Glomerular visceral epithelial cell (primary cell): ENCODE measurements at regions not wholly inside any gene's neighbourhood (a gene's known extent, or its start where the extent isn't known, plus 50 kb on each side); places are given as distances from the start of the nearest gene placed in this dataset.
A peak's percentile ranks its signal among the peaks of the same experiment; 100 is the strongest.
"Not testable (repeated sequence)": the region's sequence is repeated elsewhere in the genome, so short reads cannot be mapped to it uniquely, and the experiment has no call there.

ENCODE experiments used
- DNase-seq: peaks from one replicate; pipeline ENCODE4 v3.0.0-alpha.2; 2016; ENCODE audit errors: extremely low spot score

DNA sequence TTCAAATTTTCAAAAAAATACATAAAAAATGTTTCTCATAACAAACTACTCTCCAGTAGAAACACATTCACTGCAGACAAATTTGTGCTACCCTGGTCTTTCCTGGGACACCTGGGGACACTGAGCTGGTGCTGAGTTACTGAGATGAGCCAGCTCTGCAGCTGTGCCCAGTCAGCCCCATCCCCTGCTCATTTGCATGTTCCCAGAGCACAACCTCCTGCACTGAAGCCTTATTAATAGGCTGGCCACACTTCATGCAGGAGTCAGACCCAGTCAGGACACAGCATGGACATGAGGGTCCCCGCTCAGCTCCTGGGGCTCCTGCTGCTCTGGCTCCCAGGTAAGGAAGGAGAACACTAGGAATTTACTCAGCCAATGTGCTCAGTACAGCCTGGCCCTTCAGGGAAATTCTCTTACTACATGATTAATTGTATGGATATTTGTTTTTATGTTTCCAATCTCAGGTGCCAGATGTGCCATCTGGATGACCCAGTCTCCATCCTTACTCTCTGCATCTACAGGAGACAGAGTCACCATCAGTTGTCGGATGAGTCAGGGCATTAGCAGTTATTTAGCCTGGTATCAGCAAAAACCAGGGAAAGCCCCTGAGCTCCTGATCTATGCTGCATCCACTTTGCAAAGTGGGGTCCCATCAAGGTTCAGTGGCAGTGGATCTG lies 1529.3 kb downstream of the RPIA start:
- DNase-seq: not testable (repeated sequence)

DNA sequence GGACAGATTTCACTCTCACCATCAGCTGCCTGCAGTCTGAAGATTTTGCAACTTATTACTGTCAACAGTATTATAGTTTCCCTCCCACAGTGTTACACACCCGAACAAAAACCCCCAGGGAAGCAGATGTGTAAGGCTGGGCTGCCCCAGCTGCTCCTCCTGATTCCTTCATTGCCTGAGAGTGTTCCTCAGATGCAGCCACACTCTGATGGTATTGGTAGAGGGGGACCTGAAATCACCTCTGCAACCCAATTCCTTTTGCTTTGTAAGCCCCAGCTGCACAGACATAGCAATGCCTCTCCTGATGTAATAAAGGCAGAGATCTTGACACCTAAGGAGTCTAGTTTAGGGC lies 1529.8 kb downstream of the RPIA start:
- no peak for DNase-seq

DNA sequence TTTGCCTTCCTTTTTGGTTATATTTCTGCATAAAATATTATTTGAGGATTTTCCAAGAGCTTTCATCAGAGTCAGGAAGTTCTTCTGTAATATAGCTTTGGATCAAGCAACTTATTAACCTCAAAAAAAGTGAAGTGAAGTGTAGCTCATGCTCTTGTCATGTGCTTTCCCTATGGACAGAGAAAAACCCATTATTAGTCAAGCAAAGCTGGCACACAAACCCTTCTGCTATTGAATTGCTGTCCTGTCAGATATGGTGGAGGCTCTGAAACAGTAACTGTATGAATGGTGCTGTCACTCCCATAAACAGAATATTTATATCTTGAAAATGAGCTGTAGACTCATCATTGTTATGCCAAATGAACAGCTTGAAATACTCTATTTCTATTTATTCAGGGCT lies 1533.3 kb downstream of the RPIA start:
- DNase-seq: not testable (repeated sequence)

DNA sequence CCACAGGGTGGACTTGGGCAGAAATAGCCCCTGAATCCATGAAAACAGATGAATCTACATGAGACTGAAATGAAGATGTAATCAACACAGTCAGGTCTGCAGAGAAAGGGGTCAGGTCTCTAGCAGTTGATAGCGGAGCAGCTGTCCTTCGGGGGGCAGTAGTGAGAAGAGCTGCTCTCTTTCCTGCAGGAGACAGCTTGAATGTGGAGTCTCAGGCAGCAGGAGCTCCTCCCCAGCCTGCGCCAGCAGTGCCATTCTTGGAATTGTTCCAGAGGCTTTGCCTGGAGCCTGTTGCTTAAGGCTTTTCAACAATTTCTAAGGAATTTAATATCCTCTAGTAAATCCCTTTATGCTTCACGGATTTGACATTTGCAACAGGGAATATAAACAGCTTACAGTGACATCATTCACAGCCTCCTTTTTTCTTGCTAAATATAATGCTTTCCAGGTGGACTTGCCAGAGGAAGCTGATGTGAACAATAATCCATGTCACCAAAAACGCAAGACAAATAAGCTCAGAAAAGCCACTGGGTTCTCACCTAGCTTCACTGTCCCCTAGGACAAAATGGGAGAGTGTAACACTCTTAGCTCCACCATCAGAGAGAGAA lies 1535.1 kb downstream of the RPIA start:
- DNase-seq: not testable (repeated sequence)

DNA sequence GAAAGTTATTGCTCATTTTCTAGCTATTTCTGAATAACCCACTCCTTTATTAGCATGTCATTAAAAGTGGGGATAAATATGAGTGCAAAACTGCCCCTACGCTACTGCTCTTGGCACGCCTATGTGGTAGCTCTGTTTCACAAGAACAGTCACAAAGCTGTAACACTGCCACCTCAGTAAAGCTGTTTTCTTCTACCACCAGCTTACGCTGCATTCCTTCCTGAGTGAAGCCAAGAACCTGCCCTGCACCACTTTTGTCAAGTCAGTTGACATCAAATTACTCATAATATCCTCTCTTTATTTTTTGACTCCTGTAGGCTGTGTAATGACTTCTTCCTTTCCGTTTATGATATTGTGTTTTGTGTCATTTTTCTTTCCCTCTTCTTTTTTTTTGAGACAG lies 1539.7 kb downstream of the RPIA start:
- DNase-seq: not testable (repeated sequence)

DNA sequence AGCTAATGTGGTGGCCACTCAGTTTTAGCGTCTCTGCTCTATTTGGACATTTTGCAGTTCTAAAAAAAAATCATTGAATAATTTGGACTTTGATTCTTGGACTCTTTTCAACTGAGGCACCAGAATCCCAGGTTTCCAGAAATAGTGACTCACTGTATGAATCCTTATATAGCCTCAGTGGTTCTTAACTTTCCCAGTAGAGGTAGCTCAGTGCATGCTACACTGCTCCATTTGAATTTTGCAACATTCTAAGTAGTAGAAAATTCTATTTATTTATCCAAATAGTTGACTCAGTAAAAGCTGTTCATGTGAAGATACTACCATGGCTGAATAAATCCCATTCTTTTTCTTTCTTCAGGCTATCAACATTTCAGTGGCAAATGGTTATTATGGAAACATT lies 1544.0 kb downstream of the RPIA start:
- DNase-seq: not testable (repeated sequence)

DNA sequence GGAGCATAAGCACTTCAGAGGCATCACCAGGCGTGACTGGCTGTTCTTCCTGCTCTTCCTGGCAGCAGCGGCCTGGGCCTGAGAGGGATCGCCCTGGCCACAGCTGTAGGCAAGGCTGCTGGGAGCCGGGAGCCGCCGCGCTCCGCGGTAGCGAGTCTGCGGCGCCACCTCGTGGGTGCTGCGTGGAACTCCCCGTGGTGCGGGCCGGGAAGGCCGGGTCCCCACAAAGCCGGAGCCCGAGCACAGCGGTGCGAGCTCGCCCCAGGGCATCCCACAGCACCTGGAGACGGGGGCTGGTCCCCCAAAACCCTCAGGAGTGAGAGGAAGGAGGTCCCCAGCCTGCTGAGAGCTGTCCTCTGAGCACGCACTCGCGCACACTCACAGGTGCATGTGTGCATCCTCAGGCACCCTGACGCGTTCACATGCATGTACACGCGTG lies 1546.5 kb downstream of the RPIA start:
- peak; percentile 15 for DNase-seq

DNA sequence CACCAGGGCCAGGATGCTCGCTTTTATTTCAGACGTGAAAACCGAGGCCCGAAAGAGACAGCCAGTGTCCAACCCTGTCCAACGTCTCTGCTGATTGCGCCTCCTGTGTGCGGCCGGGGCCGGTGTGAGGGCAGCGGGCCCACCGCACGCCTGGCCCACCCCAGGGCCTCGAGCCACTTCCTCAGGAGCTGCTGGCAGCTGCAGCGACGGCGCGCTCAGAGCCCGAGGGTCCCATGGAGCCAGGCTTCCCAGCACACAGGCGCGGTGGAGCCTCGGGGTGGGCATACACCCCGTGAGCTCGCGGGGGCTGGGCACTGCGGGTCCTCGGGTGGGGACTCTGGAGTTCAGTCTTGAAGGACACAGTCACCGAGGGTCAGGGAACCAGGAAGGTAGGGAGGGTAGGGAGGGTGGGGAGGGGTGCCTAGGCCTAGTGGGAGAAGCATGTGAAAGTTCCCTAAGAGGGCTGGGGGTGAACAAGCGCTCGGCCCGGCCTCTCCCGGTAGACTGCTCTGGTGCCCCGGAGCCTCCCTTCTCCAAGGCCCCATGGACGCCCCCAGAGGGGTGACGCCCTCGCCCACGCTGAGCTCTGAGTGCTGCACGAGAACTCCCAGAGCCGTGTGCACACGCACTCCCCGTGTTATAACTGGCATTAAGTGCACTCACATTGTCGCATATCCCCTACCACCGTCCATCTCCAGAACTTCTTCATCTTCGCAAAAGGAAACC lies 1547.2 kb downstream of the RPIA start:
- DNase-seq: not testable (repeated sequence)

DNA sequence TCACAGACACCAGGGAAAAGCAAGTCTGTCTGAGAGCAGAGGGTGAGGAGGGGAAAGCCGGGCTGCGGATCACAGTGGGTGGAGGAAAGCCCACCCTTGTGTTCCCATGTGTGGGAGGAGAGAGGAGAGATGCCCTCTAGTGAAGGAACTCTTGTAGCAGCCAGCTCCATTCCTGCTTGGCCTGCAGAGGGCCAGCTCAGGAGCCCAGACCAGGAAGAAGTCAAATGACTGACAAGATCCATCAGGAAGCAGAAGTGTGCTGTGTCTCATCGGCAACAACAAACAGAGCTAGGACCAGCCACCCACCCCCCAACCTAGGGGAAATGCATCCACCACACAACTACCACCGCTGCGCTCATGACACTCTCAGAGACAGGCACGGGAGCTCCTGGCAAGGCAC lies 1548.3 kb downstream of the RPIA start:
- DNase-seq: not testable (repeated sequence)

DNA sequence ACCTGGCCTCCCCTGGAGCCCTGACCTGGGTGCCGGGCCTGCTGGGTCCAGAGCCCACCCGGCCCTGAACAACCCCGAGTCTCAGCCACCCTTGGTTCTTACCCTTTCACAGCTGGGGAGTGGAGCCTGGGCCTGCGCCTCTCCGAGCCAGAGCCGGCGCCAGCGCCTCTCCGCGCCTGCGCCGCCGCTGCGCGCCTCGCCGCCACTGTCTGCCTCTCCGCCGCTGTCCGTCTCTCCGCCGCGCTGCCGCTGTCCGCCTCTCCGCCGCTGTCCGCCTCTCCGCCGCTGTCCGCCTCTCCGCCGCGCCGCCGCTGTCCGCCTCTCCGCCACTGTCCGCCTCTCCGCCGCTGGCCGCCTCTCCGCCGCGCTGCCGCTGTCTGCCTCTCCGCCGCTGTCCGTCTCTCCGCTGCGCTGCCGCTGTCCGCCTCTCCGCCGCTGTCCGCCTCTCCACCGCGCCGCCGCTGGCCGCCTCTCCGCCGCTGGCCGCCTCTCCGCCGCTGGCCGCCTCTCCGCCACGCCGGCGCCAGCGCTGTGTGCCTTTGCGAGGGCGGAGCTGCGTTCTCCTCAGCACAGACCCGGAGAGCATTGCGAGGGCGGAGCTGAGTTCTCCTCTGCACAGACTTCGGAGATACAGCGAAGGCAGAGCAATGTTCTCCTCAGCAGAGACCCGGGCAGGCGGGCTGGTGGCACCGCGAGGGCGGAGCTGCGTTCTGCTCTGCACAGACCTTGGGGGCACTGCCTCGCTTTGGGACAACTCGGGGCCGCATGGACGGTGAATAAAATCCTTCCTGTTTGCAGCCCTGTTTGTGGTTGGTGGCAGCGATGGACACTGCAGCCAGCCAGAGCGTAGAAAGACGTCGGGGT lies 1553.7 kb downstream of the RPIA start:
- DNase-seq: not testable (repeated sequence)

DNA sequence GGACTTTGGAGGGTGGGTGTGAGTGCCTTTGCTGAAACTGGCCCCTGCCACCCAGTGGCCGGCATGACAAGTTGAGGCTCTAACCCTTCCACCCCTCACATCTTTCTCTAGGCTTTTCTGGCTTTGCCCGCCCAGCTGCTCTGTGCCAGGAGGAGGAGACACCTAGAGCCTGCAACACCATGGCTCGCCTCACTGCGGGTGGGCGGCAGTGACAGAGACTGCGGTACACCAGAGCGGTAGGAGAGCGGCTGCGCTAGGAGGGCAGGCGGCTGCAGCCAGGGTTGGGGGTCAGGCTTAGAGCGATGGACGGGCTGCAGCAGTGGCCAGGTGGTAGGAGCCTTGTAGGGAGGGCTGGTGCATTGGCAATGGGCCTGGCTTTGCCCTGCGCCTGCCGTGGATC lies 1556.9 kb downstream of the RPIA start:
- DNase-seq: not testable (repeated sequence)

DNA sequence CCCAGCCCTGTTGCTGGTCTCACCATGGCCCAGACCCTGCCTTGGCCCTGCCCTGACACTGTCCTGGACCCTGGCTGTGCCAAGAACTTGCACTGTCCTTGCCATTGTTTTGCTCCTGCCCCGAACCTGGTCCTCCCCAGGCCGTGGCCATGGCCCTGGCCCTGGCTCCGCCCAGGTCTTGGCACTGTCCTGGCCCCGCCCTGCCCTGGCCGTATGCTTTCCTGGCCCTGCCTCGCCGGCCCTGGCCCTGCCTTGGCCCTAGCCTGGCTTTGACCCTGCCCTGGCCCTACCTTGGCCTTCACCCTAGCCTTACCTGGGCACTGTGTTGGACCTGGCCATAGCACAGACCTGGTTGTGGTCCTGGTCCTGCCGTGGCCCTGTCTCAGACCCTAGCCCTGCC lies 1558.9 kb downstream of the RPIA start:
- DNase-seq: not testable (repeated sequence)

DNA sequence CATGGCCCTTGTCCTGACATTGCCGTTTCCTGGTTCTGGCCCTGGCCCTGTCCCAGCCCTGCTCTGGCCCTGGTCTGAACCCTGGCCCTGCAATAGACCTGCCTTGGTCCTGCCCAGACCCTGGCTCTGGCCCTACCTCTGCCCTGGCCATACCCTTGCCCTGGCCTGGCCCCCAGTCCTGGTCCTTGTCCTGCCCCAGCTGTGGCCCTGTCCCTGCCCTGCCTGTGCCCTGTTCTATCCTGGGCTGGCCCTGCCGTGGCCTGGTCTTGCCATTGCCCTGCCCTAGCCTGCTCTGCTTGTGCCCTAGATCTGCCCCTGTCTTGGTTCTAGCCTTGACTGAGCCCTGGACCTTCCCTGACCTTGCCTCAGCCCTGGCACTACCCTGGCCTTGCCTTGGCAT lies 1560.1 kb downstream of the RPIA start:
- DNase-seq: not testable (repeated sequence)

DNA sequence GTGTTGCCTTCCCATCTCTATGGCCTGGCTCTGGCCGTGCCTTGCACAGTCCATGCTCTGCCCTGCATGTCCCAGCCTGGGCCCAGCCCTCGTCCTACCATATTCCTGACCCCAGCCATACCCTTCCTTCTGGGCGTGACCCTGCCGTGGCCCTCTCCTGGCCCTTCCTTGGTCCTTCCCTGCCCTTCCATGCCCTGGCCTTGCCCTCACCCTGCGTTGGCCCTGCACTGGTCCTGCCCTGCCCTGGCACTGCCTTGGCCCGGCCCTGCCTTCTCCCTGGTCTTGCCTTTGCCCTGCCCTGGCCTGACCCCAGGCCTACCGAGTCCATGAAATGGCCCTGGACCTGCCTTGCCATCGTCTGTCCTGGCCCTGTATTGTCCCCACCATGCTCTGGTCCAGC lies 1561.8 kb downstream of the RPIA start:
- DNase-seq: not testable (repeated sequence)

DNA sequence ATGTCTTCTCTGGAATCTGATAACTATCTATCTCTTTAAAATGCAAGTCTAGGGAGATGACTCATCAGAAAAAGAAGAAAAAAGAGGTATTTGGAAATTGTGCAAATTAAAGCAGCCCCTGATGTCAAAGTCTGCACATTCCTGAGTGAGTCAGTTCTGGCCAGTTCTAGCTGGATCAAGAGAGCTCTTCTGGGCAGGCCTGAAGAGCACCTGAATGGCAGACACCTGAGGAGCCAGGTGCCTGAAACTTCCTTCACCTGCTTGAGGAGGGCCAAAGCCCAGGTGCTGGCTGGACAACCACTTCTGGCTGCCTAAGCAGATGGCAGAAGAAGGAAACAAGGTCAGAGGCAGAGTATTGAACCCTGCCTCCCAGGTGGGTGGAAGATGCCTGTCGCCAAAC lies 1575.4 kb downstream of the RPIA start:
- DNase-seq: not testable (repeated sequence)

DNA sequence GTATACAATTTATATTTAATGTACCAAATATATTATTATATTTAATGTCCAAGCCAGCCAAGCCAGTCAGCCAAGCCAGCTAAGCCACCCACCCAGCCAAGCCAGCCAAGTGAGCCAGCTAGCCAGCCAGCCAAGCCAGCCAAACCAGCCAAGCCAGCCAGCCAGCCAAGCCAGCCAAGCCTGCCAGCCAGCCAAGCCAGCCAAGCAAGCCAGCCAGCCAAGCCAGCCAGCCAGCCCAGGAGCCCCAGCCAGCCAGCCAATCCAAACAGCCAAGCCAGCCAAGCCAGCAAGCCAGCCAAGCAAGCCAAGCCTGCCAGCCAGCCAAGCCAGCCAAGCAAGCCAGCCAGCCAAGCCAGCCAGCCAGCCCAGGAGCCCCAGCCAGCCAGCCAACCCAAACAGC lies 1596.3 kb downstream of the RPIA start:
- DNase-seq: not testable (repeated sequence)

DNA sequence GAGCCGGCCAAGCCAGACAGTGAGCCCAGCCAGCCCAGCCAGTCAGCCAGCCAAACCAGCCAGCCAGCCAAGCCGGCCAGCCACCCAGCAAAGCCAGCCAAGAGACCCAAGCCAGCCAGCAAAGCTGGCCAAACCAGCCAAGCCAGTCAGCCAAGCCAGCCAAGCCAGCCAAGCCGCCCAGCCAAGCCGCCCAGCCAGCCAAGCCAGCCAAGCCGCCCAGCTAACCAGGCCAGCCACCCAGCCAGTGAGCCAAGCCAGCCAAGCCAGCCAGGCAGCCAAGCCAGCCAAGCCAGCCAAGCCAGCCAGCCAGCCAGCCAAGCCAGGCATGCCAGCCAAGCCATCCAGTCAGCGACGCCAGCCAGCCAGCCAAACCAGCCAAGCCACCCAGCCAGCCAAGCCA lies 1596.9 kb downstream of the RPIA start:
- not testable (repeated sequence) for DNase-seq

DNA sequence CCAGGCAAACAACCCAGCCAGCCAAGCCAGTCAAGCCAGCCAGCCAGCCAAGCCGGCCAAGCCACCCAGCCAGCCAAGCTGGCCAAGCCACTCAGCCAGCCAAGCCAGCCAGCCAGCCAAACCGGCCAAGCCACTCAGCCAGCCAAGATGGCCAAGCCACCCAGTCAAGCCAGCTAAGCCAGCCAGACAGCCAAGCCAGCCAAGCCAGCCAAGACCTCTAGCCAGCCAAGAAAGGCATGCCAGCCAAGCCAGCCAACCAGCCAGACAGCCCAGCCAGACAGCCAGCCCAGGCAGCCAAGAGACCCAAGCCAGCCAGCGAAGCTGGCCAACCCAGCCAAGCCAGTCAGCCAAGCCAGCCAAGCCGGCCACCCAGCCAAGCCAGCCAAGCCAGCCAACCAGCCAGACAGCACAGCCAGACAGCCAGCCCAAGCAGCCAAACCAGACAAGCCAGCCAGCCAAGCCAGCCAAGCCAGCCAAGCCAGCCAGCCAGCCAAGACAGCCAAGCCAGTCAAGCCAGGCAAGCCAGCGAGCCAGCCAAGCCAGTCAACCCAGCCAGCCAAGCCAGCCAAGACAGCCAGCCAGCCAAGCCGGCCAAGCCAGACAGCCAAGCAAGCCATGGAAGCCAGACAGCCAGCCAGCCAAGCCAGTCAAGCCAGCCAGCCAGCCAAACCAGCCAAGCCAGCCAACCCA lies 1598.0 kb downstream of the RPIA start:
- DNase-seq: not testable (repeated sequence)

DNA sequence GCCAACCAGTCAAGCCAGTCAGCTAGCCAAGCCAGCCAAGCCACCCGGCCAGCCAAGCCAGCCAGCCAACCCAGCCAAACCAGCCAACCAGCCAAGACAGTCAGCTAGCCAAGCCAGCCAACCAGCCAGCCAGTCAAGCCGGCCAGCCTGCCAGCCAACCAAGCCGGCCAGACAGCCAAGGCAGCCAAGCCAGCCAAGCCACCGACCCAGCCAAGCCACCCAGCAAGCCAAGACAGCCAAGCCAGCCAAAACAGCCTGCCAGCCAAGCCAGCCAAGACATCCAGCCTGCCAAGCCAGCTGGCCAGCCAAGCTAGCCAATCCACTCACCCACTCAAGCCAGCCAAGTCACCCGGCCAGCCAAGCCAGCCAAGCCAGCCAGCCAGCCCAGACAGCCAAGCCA lies 1599.2 kb downstream of the RPIA start:
- not testable (repeated sequence) for DNase-seq

DNA sequence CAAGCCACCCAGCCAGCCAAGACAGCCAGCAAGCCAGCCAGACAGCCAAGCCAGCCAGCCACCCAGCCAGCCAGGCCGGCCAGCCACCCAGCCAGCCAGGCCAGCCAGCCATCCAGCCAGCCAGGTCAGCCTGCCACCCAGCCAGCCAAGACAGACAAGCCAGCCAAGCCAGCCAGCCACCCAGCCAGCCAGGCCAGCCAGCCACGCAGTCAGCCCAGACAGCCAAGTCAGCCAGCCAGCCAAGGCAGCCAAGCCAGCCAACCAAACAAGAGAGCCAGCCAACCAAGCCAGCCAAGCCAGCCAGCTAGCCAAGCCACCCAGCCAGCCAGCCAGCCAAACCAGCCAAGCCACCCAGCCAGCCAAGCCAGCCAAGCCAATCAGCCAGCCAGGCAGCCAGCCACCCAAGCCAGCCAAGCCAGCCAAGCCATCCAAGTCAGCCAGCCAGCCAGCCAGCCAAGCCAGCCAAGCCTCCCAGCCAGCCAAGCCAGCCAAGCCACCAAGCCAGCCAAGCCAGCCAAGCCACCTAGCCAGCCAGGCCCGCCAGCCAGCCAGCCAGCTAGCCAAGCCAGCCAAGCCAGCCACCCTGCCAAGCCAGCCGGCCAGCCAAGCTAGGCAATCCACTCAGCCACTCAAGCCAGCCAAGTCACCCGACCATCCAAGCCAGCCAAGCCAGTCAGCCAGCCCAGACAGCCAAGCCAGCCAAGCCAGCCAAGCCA lies 1599.9 kb downstream of the RPIA start:
- DNase-seq: not testable (repeated sequence)

DNA sequence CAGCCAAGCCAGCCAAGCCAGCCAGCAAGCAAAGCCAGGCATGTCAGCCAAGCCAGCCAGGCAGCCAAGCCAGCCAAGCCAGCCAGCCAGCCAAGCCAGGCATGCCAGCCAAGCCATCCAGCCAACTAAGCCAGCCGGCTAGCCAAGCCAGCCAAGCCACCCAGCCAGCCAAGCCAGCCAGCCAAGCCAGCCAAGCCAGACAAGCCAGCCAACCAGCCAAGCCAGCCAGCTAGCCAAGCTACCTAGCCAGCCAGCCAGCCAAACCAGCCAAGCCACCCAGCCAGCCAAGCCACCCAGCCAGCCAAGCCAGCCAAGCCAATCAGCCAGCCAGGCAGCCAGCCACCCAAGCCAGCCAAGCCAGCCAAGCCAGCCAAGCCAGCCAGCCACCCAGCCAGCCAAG lies 1600.5 kb downstream of the RPIA start:
- not testable (repeated sequence) for DNase-seq
